ENCODE measurements at regions not wholly inside any gene's neighbourhood (a gene's known extent, or its start where the extent isn't known, plus 50 kb on each side); places are given as distances from the start of the nearest gene placed in this dataset.

- TF ChIP-seq CTCF (optimal IDR thresholded peaks at IDR 0.05 in 1 of 3, IDR thresholded peaks at IDR 0.05 in 1 of 3, conservative IDR thresholded peaks at IDR 0.05 in 1 of 3; ENCODE audit: extremely low read depth in 1 of 3, insufficient read depth in 2 of 3, low read length in 3 of 3): no peak
- no peak for TF ChIP-seq EZH2 (IDR thresholded peaks at IDR 0.05; ENCODE audit: low read length)
Observed at GRCh38 chr7:106560482-106560881, 100.5 kb downstream of the CCDC71L start.
